Breast epithelium (tissue), 3 donors: ENCODE measurements at regions not wholly inside any gene's neighbourhood (a gene's known extent, or its start where the extent isn't known, plus 50 kb on each side); places are given as distances from the start of the nearest gene placed in this dataset.

Experiments
- CTCF ChIP-seq, 3 donors: fragments of 450-650 bp; IDR thresholded peaks; one replicate each; pipeline ENCODE4 v1.5.1; 2016 to 2017; ENCODE audit warnings: antibody characterized with exemption in 3 of 3, mild to moderate bottlenecking in 3 of 3, moderate library complexity in 3 of 3
- POLR2A ChIP-seq: fragments of 450-650 bp; IDR thresholded peaks from one replicate; pipeline ENCODE4 v1.6.1; 2016; ENCODE audit warnings: antibody characterized with exemption, mild to moderate bottlenecking, moderate library complexity
- POLR2AphosphoS5 ChIP-seq, 3 donors: sonication (generic); formaldehyde crosslinking; IDR thresholded peaks; one replicate each; pipeline ENCODE4 v1.6.1; 2017; ENCODE audit warnings: antibody characterized with exemption in 3 of 3

GRCh38 chr15:55084673-55085072 lies 112.1 kb downstream of the RSL24D1 start:
- TF ChIP-seq CTCF (IDR thresholded peaks at IDR 0.05), result no peak
- TF ChIP-seq POLR2A, result no peak
- no peak for TF ChIP-seq POLR2AphosphoS5 (IDR thresholded peaks at IDR 0.05)
